ENCODE measurements at regions not wholly inside any gene's neighbourhood (a gene's known extent, or its start where the extent isn't known, plus 50 kb on each side); places are given as distances from the start of the nearest gene placed in this dataset.

GRCh38 chr9:81303658-81304057, 385.7 kb downstream of the TLE1 start:
- no peak overlapping the region for H3K4me3 Mint-ChIP-seq
- H3K27me3 Mint-ChIP-seq (ENCODE audit: low read depth): no peaks in the 10 kb centered on the region
- DNase-seq (no peak), ATAC-seq (no peak)
- H3K27ac Mint-ChIP-seq: no peak overlapping the region
- POLR2A ChIA-PET: no interaction called here
- CTCF ChIA-PET: no interaction called here
- no peaks in the 10 kb centered on the region for H3K36me3 Mint-ChIP-seq (ENCODE audit: low read depth)
- H3K4me1 Mint-ChIP-seq (ENCODE audit: low read depth): no peaks in the 10 kb centered on the region
- H3K9me3 Mint-ChIP-seq (ENCODE audit: insufficient read depth): peaks cover 4% of the 10 kb centered on the region

GRCh38 chr9:81293651-81294050, 395.7 kb downstream of the TLE1 start:
- Mint-ChIP-seq H3K27ac (no peak overlapping the region), H3K4me3 (no peak overlapping the region), H3K27me3 (ENCODE audit: low read depth) (no peaks in the 10 kb centered on the region), H3K36me3 (ENCODE audit: low read depth) (no peaks in the 10 kb centered on the region), H3K9me3 (ENCODE audit: insufficient read depth) (peaks cover 9% of the 10 kb centered on the region), H3K4me1 (ENCODE audit: low read depth) (no peaks in the 10 kb centered on the region)
- no peak for ATAC-seq
- no peak for DNase-seq
- POLR2A ChIA-PET: no interaction called here
- CTCF ChIA-PET: no interaction called here

- ATAC-seq (no peak), DNase-seq (no peak)
- no peaks in the 10 kb centered on the region for H3K27me3 Mint-ChIP-seq (ENCODE audit: low read depth)
- ChIA-PET POLR2A (interaction anchor here (0.6 kb wide), 1 partner anchor 13 kb away, joined by 3 read pairs; no protein-coding TSS in a partner anchor), CTCF (no interaction called here)
- peaks cover 7% of the 10 kb centered on the region for H3K9me3 Mint-ChIP-seq (ENCODE audit: insufficient read depth)
- no peaks in the 10 kb centered on the region for H3K4me1 Mint-ChIP-seq (ENCODE audit: low read depth)
- no peak overlapping the region for H3K27ac Mint-ChIP-seq
- H3K36me3 Mint-ChIP-seq (ENCODE audit: low read depth): no peaks in the 10 kb centered on the region
- H3K4me3 Mint-ChIP-seq: no peak overlapping the region
These were observed 397.1 kb downstream of the TLE1 start for GRCh38 chr9:81292056-81292805.

- POLR2A ChIA-PET: no interaction called here
- CTCF ChIA-PET: no interaction called here
- Mint-ChIP-seq H3K27ac (no peak overlapping the region), H3K27me3 (ENCODE audit: low read depth) (no peaks in the 10 kb centered on the region), H3K4me3 (no peak overlapping the region), H3K4me1 (ENCODE audit: low read depth) (no peaks in the 10 kb centered on the region), H3K36me3 (ENCODE audit: low read depth) (no peaks in the 10 kb centered on the region), H3K9me3 (ENCODE audit: insufficient read depth) (peaks cover 5% of the 10 kb centered on the region)
- DNase-seq: no peak
- no peak for ATAC-seq
These were observed 399.7 kb downstream of the TLE1 start for GRCh38 chr9:81289622-81290021.

- Mint-ChIP-seq H3K27me3 (ENCODE audit: low read depth) (no peaks in the 10 kb centered on the region), H3K9me3 (ENCODE audit: insufficient read depth) (peaks cover 14% of the 10 kb centered on the region), H3K27ac (no peak overlapping the region), H3K4me1 (ENCODE audit: low read depth) (no peaks in the 10 kb centered on the region), H3K36me3 (ENCODE audit: low read depth) (no peaks in the 10 kb centered on the region), H3K4me3 (no peak overlapping the region)
- CTCF ChIA-PET: no interaction called here
- ATAC-seq (no peak), DNase-seq (no peak)
- POLR2A ChIA-PET: no interaction called here
These were observed 421.3 kb downstream of the TLE1 start for GRCh38 chr9:81268048-81268447.

GRCh38 chr9:81266674-81267073, 422.7 kb downstream of the TLE1 start:
- no peak overlapping the region for H3K4me3 Mint-ChIP-seq
- H3K27ac Mint-ChIP-seq: no peak overlapping the region
- DNase-seq (no peak), ATAC-seq (no peak)
- ChIA-PET CTCF (no interaction called here), POLR2A (no interaction called here)
- H3K36me3 Mint-ChIP-seq (ENCODE audit: low read depth): no peaks in the 10 kb centered on the region
- H3K9me3 Mint-ChIP-seq (ENCODE audit: insufficient read depth): peaks cover 14% of the 10 kb centered on the region
- H3K4me1 Mint-ChIP-seq (ENCODE audit: low read depth): no peaks in the 10 kb centered on the region
- no peaks in the 10 kb centered on the region for H3K27me3 Mint-ChIP-seq (ENCODE audit: low read depth)

- ChIA-PET POLR2A (no interaction called here), CTCF (no interaction called here)
- no peaks in the 10 kb centered on the region for H3K27me3 Mint-ChIP-seq (ENCODE audit: low read depth)
- H3K36me3 Mint-ChIP-seq (ENCODE audit: low read depth): no peaks in the 10 kb centered on the region
- H3K4me3 Mint-ChIP-seq: no peak overlapping the region
- peaks cover 14% of the 10 kb centered on the region for H3K9me3 Mint-ChIP-seq (ENCODE audit: insufficient read depth)
- DNase-seq: no peak
- no peak for ATAC-seq
- H3K27ac Mint-ChIP-seq: no peak overlapping the region
- no peaks in the 10 kb centered on the region for H3K4me1 Mint-ChIP-seq (ENCODE audit: low read depth)
These were observed 423.3 kb downstream of the TLE1 start for GRCh38 chr9:81266086-81266485.

GRCh38 chr9:81264516-81264915, 424.8 kb downstream of the TLE1 start:
- Mint-ChIP-seq H3K27me3 (ENCODE audit: low read depth) (no peaks in the 10 kb centered on the region), H3K9me3 (ENCODE audit: insufficient read depth) (peaks cover 10% of the 10 kb centered on the region), H3K4me1 (ENCODE audit: low read depth) (no peaks in the 10 kb centered on the region), H3K36me3 (ENCODE audit: low read depth) (no peaks in the 10 kb centered on the region), H3K4me3 (no peak overlapping the region), H3K27ac (no peak overlapping the region)
- POLR2A ChIA-PET: no interaction called here
- DNase-seq (no peak), ATAC-seq (no peak)
- CTCF ChIA-PET: no interaction called here

GRCh38 chr9:81259896-81260295, 429.5 kb downstream of the TLE1 start:
- Mint-ChIP-seq H3K4me3 (no peak overlapping the region), H3K4me1 (ENCODE audit: low read depth) (no peaks in the 10 kb centered on the region), H3K36me3 (ENCODE audit: low read depth) (no peaks in the 10 kb centered on the region), H3K9me3 (ENCODE audit: insufficient read depth) (no peaks in the 10 kb centered on the region), H3K27me3 (ENCODE audit: low read depth) (no peaks in the 10 kb centered on the region), H3K27ac (no peak overlapping the region)
- ChIA-PET CTCF (no interaction called here), POLR2A (no interaction called here)
- DNase-seq: no peak
- no peak for ATAC-seq

- Mint-ChIP-seq H3K36me3 (ENCODE audit: low read depth) (no peaks in the 10 kb centered on the region), H3K9me3 (ENCODE audit: insufficient read depth) (no peaks in the 10 kb centered on the region), H3K27ac (no peak overlapping the region), H3K4me3 (no peak overlapping the region), H3K4me1 (ENCODE audit: low read depth) (no peaks in the 10 kb centered on the region), H3K27me3 (ENCODE audit: low read depth) (no peaks in the 10 kb centered on the region)
- CTCF ChIA-PET: no interaction called here
- ATAC-seq (no peak), DNase-seq (no peak)
- POLR2A ChIA-PET: no interaction called here
These were observed 433.0 kb downstream of the TLE1 start for GRCh38 chr9:81256368-81256767.

GRCh38 chr9:81250606-81251005, 438.7 kb downstream of the TLE1 start:
- Mint-ChIP-seq H3K36me3 (ENCODE audit: low read depth) (no peaks in the 10 kb centered on the region), H3K4me3 (no peak overlapping the region), H3K4me1 (ENCODE audit: low read depth) (no peaks in the 10 kb centered on the region), H3K9me3 (ENCODE audit: insufficient read depth) (no peaks in the 10 kb centered on the region), H3K27ac (no peak overlapping the region), H3K27me3 (ENCODE audit: low read depth) (no peaks in the 10 kb centered on the region)
- ChIA-PET CTCF (no interaction called here), POLR2A (no interaction called here)
- ATAC-seq: no peak
- DNase-seq: no peak

- H3K36me3 Mint-ChIP-seq (ENCODE audit: low read depth): no peaks in the 10 kb centered on the region
- ATAC-seq (no peak), DNase-seq (no peak)
- ChIA-PET POLR2A (no interaction called here), CTCF (no interaction called here)
- no peaks in the 10 kb centered on the region for H3K4me1 Mint-ChIP-seq (ENCODE audit: low read depth)
- no peaks in the 10 kb centered on the region for H3K27me3 Mint-ChIP-seq (ENCODE audit: low read depth)
- no peaks in the 10 kb centered on the region for H3K9me3 Mint-ChIP-seq (ENCODE audit: insufficient read depth)
- no peak overlapping the region for H3K27ac Mint-ChIP-seq
- H3K4me3 Mint-ChIP-seq: no peak overlapping the region
These were observed 439.3 kb downstream of the TLE1 start for GRCh38 chr9:81250041-81250440.

- Mint-ChIP-seq H3K27ac (no peak overlapping the region), H3K27me3 (ENCODE audit: low read depth) (no peaks in the 10 kb centered on the region), H3K4me1 (ENCODE audit: low read depth) (no peaks in the 10 kb centered on the region), H3K36me3 (ENCODE audit: low read depth) (no peaks in the 10 kb centered on the region), H3K4me3 (no peak overlapping the region), H3K9me3 (ENCODE audit: insufficient read depth) (no peaks in the 10 kb centered on the region)
- DNase-seq (no peak), ATAC-seq (no peak)
- ChIA-PET CTCF (no interaction called here), POLR2A (no interaction called here)
These were observed 443.9 kb downstream of the TLE1 start for GRCh38 chr9:81245254-81245956.
